Activated naive CD4-positive, alpha-beta T cell treated with anti-CD3 and anti-CD28 coated beads, Interleukin-2, amount 10 ng/mL, durations not matched to agents 7 days and 5 days (primary cell): ENCODE measurements at regions not wholly inside any gene's neighbourhood (a gene's known extent, or its start where the extent isn't known, plus 50 kb on each side); places are given as distances from the start of the nearest gene placed in this dataset.
"Not testable (repeated sequence)": the region's sequence is repeated elsewhere in the genome, so short reads cannot be mapped to it uniquely, and the experiment has no call there.

Source experiments
- CTCF ChIA-PET: fragments of 350-600 bp; sonication (Branson Sonifier 250); formaldehyde crosslinking; loops from one replicate; lab custom pipeline; 2021; ENCODE audit warnings: antibody characterized with exemption; lab: Charles Lee
- DNase-seq: peaks from one replicate; pipeline ENCODE4 v3.0.0-alpha.2; 2020
- H3K27ac Mint-ChIP-seq: one replicate; pipeline ENCODE4 v1.8.0; 2021; ENCODE audit warnings: mild to moderate bottlenecking, moderate library complexity, mixed read lengths
- H3K27me3 Mint-ChIP-seq: one replicate; pipeline ENCODE4 v1.8.0; 2021; ENCODE audit warnings: mild to moderate bottlenecking, mixed read lengths
- H3K36me3 Mint-ChIP-seq: one replicate; pipeline ENCODE4 v1.8.0; 2021; ENCODE audit warnings: mixed read lengths
- H3K4me1 Mint-ChIP-seq: one replicate; pipeline ENCODE4 v1.8.0; 2021; ENCODE audit warnings: mixed read lengths
- H3K4me3 Mint-ChIP-seq: one replicate; pipeline ENCODE4 v1.8.0; 2021; ENCODE audit warnings: mild to moderate bottlenecking, moderate library complexity, mixed read lengths
- H3K9me3 Mint-ChIP-seq: one replicate; pipeline ENCODE4 v1.8.0; 2021; ENCODE audit warnings: mixed read lengths

DNA sequence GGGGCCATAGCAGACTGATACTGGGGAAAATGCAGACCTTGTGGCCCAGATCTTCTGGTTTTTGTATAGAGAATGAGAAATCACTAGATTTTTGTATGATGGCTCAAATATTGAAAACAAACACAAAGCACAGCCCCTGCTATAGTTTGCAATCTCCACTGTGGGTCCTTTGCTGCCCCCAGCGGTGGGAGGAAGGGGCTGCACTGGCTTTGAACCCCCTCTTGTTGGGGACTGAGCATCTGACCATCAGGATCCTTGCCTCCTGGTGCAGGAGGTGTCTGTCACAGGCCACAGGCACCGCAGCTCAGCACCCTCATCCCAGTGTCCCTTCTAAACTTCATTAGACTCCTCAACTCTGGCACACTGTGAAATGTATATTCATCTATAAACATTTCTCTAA, 252.3 kb downstream of the BCL2L11 start:
- H3K9me3 Mint-ChIP-seq, H3K4me1 Mint-ChIP-seq, CTCF ChIA-PET, H3K27ac Mint-ChIP-seq, DNase-seq, H3K4me3 Mint-ChIP-seq, H3K36me3 Mint-ChIP-seq, H3K27me3 Mint-ChIP-seq: not testable (repeated sequence)

DNA sequence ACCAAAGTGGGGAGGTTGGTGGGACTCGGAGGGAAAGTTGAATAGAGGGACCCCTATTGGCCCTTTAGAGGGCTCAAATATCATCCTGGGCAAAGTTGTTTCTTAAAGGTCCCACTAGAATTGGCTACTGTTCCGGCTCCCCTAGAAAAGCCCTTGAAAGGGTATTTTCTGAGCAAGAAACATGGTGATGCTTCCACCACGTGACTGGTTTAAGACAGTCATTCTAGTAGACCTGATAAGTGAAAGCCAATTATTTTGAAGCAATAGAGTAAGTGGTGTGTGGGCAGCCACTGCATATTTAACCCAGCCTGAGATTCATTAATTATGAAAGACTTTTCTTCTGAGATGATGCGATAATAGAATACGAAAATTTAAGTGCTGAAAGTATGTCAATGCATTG, 253.3 kb downstream of the BCL2L11 start:
- H3K36me3 Mint-ChIP-seq, DNase-seq, H3K27me3 Mint-ChIP-seq, H3K27ac Mint-ChIP-seq, H3K9me3 Mint-ChIP-seq, H3K4me3 Mint-ChIP-seq, CTCF ChIA-PET, H3K4me1 Mint-ChIP-seq: not testable (repeated sequence)

DNA sequence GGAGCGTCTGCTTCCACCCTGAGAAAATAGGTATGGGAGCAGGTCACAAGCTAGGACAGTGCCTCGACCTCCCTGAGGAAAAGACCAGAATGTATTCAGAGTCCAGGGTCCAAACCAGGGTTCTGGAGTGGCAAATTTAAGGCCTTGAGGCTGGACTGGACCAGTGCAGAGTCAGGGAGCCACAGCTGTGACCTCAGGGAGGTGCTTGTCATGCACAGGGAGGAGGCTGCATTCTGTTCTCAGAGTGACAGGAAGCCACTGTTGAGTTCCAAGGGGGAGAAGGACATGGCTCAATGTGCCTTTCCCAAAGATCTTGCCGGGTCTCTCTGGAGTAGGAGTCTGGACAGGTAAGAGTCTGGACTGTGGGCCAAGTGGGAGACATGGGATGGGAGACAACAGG, 254.0 kb downstream of the BCL2L11 start:
- DNase-seq, H3K9me3 Mint-ChIP-seq, H3K27me3 Mint-ChIP-seq, H3K4me1 Mint-ChIP-seq, H3K36me3 Mint-ChIP-seq, CTCF ChIA-PET, H3K4me3 Mint-ChIP-seq, H3K27ac Mint-ChIP-seq: not testable (repeated sequence)

DNA sequence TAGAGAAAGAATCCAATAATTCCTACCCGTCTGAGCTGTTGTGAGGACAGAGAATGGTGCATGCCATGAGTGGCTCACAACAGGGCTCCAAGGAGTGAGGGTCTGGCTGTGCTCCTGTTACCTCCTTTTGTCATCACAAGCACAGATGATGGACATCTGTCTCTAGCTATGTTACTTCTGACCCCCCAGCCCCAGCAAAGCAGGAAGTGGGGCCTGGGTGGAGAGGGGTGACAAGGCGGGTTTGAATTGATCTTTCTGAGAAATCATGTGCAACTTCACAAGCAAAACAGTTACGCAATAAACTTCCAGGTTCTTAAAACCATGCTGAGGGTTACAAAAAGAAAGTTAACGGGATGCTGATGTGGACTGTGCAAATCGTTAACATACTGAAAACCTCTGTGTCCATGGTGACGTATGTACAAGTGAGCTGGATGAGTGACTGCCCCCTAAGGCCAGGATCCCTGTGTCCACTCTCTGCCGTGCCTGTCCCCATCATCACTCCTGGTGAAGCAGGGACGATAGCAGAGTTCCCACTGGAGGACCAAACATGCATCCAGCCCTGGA, 254.7 kb downstream of the BCL2L11 start:
- H3K36me3 Mint-ChIP-seq, H3K27me3 Mint-ChIP-seq, H3K4me3 Mint-ChIP-seq, CTCF ChIA-PET, H3K27ac Mint-ChIP-seq, DNase-seq, H3K4me1 Mint-ChIP-seq, H3K9me3 Mint-ChIP-seq: not testable (repeated sequence)

DNA sequence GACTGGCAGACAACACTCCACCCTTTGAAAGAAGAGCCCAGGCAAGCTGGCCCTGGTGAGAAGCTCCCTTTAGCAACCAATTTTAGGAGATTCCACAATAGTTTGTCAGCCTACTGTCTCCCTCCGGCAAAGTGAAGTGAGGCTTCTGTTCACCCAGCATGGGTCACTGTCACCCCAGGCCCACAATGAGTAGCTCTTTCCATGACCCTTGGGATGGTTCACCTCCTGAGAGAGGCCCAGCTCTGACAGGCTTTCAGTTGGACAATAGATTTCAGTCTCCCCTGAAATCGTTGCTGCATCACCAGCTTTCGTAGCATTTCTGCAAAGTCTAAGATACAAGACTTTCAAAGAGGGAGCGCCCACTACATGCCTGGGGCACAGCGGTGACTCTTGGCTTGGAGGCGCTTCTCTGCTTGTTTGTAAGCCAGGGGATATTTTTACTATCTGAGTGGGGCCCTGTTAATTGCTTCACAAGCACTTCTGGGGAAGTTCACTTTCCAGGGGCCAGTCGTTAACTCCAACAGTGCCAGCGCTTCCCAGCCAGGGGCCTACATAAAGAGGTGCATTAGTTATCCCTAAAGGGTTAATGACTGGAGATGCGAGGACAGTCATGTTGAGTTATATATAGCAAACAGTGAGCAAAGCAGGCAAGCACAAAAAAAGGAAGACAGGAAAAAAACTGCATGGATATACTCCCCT, 255.7 kb downstream of the BCL2L11 start:
- peaks cover 14% of the 10 kb centered on the region for H3K4me1 Mint-ChIP-seq
- H3K9me3 Mint-ChIP-seq, H3K27me3 Mint-ChIP-seq, DNase-seq, H3K36me3 Mint-ChIP-seq, H3K4me3 Mint-ChIP-seq, H3K27ac Mint-ChIP-seq, CTCF ChIA-PET: not testable (repeated sequence)

DNA sequence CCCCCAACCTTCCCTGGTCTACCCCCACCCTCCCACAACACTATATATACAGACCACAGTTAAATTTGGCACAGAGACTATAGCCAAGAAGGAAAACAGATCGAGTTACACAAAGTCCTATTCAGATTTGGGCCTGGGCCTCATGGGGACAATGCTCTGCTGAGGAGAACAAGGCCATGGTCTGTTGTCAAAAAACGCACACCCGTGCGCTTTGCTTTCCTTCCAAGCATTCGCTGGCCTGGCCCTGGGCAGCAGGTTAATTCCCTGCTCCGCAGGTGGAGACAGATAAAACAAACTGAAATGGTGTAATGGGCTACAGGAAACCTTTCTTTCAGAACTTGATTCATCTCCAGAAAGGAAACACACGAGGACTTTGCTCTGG, 256.2 kb downstream of the BCL2L11 start:
- DNase-seq, H3K9me3 Mint-ChIP-seq, CTCF ChIA-PET, H3K36me3 Mint-ChIP-seq, H3K4me3 Mint-ChIP-seq, H3K27me3 Mint-ChIP-seq, H3K27ac Mint-ChIP-seq: not testable (repeated sequence)
- peaks cover 15% of the 10 kb centered on the region for H3K4me1 Mint-ChIP-seq

DNA sequence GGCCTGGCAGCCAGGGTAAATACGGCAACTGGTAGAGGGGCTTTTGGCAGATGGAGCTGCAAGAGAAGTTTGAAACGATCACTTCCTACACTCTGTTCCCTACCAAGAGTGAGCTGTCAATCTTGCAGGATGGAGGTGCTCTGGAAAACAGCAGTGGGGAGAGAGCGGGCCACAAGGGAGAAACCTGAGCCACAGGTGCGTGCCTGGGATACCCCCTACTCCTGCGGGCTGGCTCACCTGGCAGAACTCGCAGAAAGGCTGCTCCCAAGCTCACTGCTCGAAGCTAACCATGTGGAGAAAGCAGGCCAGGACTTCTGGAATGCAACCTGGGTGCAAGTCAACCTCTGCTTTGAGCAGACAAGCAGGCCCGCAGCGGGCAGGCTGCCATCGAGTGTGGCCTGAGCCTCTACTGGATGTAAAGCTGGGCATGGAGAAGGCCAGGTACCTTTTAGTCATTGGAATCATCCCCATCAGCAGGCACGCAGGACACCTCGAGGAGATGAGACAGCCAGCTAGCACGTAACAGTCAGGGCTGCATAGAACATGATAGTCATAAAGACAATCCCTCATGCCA, 256.8 kb downstream of the BCL2L11 start:
- CTCF ChIA-PET, DNase-seq, H3K27ac Mint-ChIP-seq, H3K27me3 Mint-ChIP-seq, H3K4me3 Mint-ChIP-seq, H3K9me3 Mint-ChIP-seq, H3K36me3 Mint-ChIP-seq: not testable (repeated sequence)
- H3K4me1 Mint-ChIP-seq: peaks cover 16% of the 10 kb centered on the region

DNA sequence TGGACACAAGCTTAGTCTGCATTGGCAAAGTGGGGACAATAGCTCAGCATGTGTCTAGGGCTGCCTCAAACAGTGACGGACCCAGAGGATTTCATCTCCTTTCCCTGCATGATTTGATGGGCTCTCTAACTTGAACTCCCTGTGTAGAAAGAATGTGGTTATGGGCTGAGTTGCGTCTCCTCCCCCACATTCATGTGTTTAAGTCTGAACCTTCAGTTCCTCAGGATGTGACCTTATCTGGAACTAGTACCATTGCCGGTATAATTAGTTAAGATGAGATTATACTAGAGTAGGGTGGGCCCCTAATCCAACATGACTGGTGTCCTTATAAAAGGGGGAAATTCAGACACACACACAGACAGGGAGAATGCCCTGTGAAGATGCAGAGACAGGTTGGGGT, 257.6 kb downstream of the BCL2L11 start:
- H3K27ac Mint-ChIP-seq, H3K27me3 Mint-ChIP-seq, H3K9me3 Mint-ChIP-seq, CTCF ChIA-PET, DNase-seq, H3K36me3 Mint-ChIP-seq, H3K4me3 Mint-ChIP-seq: not testable (repeated sequence)
- H3K4me1 Mint-ChIP-seq: peaks cover 16% of the 10 kb centered on the region

DNA sequence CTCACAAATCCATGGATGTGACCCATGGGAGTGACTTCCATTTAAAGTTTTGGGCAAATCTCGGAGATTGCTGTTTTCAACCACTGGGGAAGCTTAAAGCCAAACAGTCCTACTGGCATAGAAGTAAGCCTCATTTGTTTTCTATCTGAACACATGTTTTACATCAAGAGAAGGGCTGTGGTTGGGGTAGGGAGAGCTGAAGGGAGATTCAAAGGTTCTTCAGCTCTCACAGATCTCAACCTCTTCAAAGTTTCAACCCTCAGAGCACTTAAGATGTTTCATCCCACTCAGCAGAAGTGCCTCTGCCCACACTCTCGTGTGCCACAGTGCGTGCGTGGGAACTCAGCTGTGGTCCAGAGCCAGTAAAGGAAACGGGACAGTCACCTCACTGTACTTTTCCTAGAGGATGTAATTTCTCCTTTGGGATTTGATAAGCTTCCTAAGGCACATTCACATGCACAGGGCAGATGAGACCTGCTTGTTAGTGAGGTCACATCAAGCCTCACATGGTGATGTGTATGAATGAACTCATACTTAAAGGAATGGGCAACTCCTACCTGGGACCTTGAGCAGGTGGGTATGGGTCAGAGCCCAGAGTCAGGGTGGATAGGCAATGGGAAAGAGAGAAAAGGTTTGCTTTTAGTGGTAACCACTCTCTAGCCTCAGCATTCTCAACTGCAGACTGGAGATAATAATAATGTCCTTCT, 260.2 kb downstream of the BCL2L11 start:
- H3K4me1 Mint-ChIP-seq, H3K27ac Mint-ChIP-seq, CTCF ChIA-PET, H3K36me3 Mint-ChIP-seq, H3K9me3 Mint-ChIP-seq, H3K27me3 Mint-ChIP-seq, H3K4me3 Mint-ChIP-seq: not testable (repeated sequence)
- peak; percentile 38 for DNase-seq

DNA sequence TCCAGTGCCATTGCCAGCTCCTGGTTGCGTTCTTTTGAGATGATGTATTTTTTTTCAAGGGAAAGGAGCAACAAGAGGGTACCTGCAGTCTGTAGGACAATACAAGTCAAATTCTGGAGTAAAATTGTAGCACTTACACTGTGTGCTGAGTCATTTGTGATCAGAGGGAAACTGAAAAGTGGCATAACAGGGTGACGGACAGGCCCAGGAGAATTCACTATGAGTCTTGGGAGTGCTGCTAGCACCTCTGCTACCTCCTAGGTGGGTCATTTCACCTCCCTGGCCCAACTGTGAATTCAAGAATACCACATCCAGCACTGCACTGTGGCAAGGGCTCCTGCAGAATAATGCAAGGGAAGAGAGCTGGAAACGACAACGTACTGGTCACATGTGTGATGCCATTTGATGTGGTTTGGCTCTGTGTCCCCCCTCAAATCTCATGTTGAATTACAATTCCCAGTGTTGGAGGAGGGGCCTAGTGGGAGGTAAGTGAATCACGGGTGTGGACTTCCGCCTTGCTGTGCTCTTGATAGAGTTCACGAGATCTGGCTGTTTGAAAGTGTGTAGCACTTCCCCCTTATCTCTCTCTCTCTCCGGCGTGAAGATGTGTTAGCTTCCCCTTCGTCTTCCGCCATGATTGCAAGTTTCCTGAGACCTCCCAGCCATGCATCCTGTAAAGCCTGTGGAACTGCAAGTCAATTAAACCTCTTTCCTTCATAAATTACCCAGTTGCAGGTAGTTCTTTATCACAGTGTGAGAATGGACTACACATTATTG, 261.0 kb downstream of the BCL2L11 start:
- H3K27ac Mint-ChIP-seq, H3K36me3 Mint-ChIP-seq, CTCF ChIA-PET: not testable (repeated sequence)

DNA sequence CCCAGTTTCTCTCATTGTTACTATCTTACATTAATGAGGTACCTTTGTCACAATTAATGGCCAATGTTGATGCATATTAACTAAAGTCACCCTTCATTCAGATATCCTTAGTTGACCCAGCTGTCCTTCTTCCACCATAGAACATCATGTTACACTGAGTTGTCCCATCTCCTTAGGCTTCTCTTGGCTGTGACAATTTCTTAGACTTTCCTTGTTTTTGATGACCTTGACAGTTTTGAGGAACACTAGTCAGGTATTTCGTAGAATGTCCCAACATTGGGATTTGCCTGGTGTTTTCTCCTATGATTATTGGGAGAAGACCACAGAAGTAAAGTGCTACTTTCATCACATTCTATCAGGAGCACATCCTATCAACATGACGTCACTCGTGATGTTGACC, 261.8 kb downstream of the BCL2L11 start:
- H3K27me3 Mint-ChIP-seq, H3K27ac Mint-ChIP-seq, H3K4me3 Mint-ChIP-seq, DNase-seq, H3K4me1 Mint-ChIP-seq, H3K36me3 Mint-ChIP-seq, H3K9me3 Mint-ChIP-seq, CTCF ChIA-PET: not testable (repeated sequence)

More for the DNA sequence above, 261.0 kb downstream of the BCL2L11 start:
- H3K27me3 Mint-ChIP-seq, H3K9me3 Mint-ChIP-seq, DNase-seq, H3K4me3 Mint-ChIP-seq, H3K4me1 Mint-ChIP-seq: not testable (repeated sequence)

DNA sequence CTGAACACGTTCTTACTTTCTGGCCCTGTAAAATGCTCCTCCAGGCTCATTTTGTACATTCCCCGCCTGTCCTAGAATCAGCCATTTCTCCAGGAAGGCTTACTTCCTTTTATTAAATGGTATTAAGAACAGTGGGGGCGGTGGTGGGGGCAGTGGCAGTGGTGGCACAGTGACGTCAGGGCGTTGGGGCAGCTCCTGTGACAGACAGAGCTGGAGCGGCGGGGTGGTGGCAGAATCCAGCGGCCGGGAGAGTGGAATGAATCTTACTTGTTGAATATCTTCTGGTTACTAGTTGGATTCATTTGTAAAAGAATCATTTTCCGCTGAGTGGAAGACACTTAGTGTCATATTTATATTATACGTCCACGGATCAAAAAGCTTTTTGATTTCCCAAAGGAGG, 262.6 kb downstream of the BCL2L11 start:
- H3K4me1 Mint-ChIP-seq, DNase-seq, H3K36me3 Mint-ChIP-seq, H3K27me3 Mint-ChIP-seq, H3K9me3 Mint-ChIP-seq, CTCF ChIA-PET, H3K4me3 Mint-ChIP-seq, H3K27ac Mint-ChIP-seq: not testable (repeated sequence)

DNA sequence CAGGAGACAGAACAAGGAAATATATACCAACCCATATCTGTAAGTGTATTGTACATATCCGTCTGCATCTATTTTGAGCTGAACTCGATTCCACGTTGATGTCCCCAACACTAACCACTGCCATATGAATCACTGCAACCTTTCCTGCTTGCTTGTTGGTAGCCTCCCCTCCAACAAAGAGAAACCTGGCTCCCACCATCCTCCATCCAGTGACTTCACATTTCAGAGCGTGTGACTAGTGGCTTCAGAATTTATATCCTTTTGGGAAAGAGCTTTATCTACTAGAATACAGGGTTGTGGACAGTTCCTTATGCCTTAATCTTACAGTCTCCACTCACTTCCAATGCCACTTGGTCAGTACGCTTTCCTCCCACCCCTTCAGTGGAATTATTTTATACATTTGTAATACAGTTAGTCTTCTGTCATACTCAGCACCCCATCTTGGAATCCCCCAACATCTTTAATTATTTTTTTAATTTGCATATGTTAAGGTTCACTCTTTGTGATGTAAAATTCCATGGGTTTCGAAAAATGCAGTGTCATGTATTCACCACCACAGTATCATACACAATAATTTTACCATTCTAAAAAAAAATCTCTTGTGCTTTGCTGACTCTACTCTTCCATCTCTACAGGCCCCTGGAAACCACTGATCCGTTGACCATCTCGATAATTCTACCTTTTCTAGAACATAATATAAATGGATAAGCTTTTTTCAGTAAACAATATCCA, 264.7 kb downstream of the BCL2L11 start:
- H3K9me3 Mint-ChIP-seq, H3K4me3 Mint-ChIP-seq, H3K4me1 Mint-ChIP-seq, DNase-seq, H3K27me3 Mint-ChIP-seq, H3K36me3 Mint-ChIP-seq, CTCF ChIA-PET, H3K27ac Mint-ChIP-seq: not testable (repeated sequence)

DNA sequence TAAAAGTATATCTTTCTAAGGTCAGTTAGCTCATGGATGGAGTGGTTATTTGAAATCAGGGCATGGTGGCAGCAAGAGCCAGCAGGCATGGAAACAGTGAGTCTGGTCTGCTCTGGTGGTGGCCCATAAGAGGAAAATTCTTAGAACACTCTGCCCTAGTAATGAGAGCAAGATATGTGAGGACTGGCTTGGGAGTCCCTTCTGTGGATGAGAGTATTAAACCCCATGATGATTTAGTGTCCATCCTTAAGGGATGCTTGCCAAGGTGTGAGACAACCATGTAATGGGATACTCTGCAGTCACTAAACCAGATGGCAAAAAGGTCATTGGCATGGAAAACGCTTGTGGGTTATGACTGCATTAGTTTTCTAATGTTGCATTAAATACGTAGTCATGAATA, 269.9 kb downstream of the BCL2L11 start:
- H3K4me1 Mint-ChIP-seq, H3K27ac Mint-ChIP-seq, DNase-seq, H3K27me3 Mint-ChIP-seq, H3K4me3 Mint-ChIP-seq, H3K9me3 Mint-ChIP-seq, H3K36me3 Mint-ChIP-seq, CTCF ChIA-PET: not testable (repeated sequence)
